Dermis microvascular lymphatic vessel endothelial cell (primary cell): ENCODE measurements at regions not wholly inside any gene's neighbourhood (a gene's known extent, or its start where the extent isn't known, plus 50 kb on each side); places are given as distances from the start of the nearest gene placed in this dataset.

Source experiments
- DNase-seq, 2 donors: peaks; one replicate each; pipeline versions ENCODE4 v3.0.0 to v3.0.0-alpha.2; 2010; ENCODE audit warnings: low read depth in 2 of 2

DNA sequence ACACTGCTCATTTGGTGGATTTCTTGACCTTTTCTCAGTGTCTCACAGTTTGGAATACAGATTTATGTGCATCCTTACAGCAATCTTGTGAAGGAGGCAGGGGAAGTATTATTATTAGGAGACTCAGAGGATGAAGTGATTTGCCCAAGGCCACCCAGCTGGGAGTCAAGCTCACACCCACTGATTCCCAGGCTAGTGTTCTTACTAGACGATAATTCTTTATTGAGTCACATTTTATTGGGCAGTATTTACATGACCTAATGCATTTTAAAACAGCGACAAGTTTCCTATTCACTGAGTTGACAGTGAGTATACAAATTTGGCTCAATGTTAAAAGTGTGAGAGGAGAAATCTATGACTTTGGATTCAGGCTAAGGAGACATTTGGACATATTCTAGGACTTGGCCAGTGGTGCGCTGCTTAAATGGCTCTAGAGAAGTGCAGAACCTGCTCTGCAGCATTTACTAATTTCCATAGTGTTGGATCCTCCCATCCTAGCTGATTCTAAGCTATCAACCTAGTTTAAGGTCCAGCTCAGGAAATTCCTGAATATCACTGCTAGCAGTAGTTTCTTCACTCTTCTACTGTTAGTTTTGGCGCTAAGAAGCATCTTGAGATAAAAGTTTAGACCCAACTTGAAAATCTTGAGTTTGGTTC lies 199.3 kb downstream of the MTX2 start:
- no peak for DNase-seq

DNA sequence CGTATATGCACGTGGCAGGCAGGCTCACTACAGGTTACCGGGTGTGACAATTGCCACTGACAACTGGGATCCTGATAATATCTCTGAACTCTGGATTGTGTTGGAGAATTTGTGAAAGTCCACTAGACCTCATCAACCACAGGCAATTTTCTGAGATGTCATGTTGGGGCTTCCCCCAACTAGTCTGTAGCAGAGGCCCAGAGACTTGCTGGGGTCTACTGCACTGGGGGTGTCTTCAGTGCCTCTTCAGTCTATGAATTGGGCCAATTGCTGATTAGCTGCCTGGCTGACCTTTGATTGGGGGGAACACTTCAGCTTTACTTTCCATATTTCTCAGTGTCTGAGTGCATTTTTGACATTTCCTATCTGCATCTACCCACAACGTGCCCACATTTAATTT lies 201.5 kb downstream of the MTX2 start:
- no peak for DNase-seq

DNA sequence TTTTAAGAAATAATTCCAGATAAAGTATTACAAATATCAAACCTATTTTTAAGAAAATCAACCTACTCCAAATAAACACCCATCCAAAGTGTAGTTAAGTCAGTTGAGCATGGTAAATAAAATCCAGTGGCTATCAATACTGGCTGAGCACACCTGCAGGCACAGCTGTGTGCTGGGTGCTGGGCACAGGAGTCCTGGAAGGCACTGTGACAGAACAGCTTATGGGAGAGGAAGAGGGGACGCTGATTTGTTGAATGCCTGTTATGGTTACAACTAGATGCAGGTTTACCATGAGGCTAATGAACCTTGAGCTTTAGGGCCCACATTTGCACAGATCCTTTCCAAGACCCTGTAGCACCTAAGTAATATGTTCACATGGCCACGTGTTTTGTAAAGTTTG lies 202.7 kb downstream of the MTX2 start:
- DNase-seq, result no peak

DNA sequence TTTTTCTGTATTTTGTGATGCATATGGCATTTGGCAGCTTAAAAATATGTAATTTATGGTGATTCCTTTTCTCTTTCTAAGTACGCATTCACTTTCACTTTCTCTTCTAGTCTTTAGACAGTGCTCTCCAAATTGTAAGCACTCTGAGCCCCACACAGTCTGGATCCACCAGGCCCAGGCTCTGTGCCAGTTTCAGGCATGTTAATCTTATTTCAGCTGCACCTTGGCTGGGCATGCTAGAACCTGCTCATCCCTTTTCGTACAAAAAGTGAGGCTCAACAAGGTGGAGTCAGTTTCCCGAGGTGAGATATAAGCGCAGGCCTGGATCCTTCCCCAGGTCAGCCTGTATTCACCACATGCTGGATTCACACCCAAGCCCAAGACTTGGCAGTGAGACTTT lies 203.9 kb downstream of the MTX2 start:
- peak; percentile 35 to 44 for DNase-seq

DNA sequence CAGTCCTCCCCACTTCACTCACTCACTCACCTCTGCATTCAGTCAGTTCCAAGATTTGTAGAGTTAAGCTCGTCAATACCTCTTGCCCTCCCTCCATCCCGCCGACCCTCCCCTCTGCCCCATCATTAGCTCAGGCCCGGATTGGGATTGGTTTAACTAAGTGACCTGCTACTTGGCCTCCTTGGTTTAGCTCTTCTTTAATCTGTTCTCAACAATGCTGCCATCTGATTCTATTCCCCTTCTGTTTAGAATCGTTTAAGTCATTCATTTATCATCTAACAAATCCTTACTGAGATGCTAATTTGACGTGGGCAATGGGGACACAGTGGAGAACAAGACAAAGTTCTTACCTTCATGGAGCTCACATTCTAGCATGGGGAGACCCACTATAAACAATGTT lies 204.6 kb downstream of the MTX2 start:
- no peak for DNase-seq

DNA sequence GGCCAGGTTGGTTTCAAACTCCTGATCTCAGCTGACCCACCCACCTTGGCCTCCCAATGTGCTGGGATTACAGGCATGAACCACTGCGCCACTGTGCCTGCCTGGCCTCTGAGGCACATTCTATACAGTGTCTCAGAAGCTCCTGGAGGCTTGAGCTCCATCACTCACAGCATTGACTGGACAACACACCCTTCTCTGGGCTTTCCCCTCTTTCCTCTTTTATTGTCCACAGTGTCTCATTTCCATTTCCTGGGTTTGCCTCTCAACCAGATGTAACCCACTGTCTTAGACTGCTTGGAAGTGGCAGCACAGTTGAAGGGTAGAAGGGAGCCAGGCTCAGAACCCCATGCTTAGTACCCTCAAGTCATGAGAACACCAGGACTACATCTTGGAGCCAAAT lies 208.1 kb downstream of the MTX2 start:
- DNase-seq, result no peak

DNA sequence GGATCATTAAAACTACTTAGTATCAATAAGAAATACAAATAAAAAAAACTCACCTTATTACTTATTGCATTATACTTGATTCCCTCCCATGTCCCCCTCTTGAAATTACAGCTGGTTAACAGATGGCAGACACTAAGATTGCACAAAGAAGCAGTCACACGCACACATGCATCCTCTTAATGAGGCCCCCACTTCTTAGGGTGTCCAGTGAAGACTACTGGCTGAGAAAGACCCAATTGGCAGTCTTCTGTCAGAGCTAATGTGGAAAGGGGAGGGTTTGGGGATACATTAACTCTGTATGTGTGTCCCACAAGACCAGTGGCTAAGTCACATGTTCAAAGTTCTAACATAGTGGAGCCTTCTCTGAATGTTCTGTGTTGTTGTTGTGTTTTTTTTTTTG lies 210.7 kb downstream of the MTX2 start:
- DNase-seq, result no peak

DNA sequence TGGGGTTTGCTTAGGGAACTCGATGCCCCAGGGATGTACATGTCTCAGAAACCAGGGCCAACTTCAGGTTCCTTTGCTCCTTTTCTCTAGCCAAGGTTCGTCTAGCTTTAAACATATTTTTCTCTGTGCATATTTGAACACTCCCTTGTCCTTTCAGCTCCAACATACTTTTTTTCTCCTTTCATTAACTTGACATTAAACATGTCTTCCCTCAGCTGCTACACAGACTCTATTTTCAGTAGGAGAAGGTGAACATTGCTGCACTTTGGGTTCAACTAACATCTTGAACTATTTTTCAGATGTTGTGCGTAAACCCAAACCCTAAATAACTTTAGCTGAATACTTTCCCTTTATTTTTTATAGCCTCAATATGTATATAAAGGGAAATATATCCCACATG lies 212.9 kb downstream of the MTX2 start:
- no peak for DNase-seq

DNA sequence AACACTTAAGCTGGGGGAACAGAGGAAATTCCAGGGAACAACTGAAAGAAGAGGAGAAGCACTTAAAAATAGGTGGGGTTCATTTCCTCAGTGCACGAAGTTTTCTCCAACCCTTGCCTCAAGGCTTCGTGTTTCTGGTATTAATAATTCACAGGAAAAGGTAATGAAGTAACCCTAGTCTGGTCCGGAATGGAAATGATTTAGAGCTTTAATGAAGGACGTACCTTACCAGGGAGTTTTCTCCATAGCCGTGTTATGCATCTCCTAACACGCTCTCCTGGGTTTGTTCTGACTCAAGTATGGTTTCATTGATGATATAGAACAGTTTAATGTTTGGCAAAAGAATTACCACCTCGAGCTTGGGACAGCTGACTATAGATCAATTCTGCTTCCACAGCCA lies 214.2 kb downstream of the MTX2 start:
- no peak for DNase-seq

DNA sequence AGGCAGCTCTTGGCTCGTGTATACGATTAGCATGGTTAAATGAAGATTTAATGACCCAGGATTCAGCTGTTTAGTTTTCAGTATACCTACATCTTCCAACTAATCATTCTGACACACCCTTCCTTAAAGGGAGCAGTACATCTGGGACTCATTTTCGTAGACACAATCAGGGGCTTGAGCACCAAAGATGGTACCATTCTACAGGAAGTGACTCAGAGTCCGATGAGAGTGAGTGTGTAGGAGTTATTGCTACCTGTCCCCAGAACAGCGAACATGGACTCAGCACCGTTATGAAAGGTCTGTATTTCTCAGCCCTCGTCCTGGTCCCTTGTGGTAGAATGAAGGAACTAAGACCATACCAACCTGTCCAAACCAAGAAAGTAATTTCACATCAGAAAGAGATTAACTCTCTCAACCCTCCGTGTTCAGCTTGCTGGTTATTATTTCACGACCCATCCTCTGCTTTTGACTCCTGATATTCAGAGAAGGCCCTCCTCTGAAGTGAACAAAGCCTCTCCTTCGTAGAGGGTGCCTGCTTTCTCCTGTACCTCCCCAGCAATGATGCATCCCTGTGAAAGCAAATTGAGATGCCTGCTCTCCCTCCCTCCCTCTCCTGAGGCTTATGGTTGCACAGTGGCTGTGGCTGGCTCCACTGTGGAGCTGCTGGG lies 214.8 kb downstream of the MTX2 start:
- DNase-seq, result peak in 1 of 2 donors; percentile 9

DNA sequence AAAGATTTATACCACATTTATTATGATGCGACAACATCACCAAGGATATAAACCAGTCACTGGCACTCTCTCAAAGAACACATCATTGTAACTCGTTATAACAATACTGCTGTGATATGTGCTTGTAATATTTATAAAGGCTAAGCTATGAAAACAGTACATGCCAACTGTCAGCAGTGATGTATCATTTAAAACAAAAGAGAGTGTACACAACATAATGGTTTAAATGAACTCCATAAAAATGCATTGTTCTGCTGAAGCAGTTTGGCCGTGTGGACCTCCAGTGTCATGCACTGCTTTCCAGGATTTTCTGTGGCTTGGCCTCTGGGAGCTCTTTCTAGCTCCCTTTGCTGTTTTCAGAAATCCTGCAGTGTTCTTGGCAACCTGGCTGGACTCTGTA lies 215.6 kb downstream of the MTX2 start:
- DNase-seq, result peak; percentile 47 to 81

DNA sequence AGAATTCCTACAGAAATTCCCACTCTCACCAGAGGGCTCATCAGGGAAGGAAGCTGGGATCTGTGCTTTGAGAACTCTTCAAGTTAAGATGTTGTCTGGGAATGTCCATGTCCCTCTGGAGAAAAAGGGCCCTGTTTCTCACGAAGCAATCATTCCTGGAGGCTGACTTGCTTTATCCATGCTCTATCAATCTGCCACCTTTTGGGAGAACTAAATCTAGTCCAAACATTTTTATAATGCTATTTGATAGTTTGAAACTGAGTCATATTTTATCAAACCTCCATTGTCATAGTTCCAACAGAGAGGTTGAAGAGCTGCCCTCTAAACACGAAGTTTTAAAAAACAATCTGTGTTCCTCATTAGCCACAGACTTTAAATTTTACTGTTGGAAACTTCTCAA lies 219.2 kb downstream of the MTX2 start:
- no peak for DNase-seq

DNA sequence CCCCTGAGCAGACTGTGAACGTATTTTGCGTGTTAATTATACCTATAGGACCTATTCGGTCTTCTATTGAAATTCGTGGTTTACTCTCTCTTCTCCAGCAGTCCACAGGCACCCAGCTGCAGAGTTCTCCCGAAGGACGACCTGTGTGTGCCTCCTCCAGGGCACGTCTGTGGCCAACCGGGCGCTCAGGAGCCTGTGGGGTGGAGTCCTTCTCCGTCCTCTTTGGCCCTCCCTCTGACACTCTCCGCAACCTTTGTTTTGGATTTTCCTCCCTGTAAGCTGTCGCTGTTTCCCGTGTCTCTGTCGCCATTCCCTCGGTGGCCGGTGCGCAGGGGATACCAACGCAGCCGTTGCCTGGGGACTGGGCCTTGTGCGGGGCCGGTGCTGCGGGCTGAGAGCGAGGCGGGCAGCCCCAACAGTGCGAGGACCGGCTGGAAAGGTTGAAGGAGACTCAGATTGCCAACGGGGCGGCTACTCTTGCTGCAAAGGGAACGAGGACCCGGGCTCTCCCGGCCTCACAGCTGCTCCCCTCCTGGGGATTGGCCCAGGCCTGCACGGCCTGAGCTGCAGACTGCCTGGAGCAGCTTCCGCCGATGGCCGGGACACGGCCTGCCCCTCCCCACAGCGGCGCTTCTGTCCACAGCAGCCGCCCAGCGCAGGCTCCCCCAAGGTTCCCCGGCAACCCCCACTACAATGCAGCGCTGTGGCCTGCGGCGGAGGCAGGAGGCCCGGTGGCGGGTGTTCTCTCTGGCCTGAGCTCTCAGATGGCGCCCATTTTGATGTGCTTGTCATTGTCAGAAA lies 221.0 kb downstream of the MTX2 start:
- DNase-seq, result no peak

DNA sequence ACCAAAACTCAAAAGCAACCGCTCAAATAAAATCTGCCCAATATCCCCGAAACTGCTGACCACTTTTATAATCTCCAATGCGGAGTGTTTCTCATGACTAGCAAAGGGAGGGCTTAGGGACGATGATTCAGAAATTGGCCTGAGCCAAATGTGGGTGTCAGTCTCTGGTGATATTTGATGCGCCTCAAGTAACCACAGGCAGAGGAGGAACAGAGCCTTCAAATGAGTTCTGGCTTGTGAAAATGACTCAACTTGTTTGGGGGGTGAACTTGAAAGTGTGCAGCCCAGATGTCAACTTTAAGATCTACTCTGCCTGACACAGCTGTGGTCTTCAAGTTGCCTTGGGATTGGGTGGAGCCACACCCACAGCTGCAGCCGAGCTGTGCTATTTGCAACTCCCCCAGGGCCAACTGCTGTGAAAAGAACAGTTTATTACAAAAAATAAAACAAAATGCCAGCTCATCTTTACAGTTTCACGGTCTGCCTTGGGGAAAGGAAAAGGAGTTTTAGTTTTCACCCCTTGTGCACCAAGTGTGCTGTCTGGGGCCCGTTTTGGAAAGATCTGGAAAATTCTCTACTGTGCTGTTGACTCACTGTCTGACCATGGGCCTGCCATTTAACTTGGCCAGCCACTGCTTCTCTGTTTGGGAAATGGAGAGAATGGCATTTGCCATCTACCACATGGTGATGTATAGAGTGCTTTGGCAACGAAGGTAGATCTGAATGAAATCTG lies 222.1 kb downstream of the MTX2 start:
- DNase-seq, result no peak

DNA sequence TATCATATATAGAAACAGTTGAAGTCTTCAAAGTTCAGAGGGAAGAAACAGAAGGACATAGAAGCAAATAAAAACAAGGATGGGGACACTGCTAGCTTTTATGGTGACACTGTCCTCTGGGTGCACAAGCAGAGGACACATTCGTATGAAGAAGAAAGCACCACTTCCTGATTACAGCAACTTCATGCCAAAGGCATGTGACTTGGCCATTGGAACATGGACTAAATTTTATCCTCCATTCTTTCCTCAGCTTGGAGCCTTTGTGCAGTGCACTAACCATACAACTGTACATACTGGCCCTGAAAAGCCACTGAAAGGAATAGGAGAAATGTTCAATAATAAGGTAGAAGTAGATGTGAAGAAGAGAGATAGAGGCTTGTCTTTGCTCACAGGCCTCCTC lies 223.3 kb downstream of the MTX2 start:
- no peak for DNase-seq

DNA sequence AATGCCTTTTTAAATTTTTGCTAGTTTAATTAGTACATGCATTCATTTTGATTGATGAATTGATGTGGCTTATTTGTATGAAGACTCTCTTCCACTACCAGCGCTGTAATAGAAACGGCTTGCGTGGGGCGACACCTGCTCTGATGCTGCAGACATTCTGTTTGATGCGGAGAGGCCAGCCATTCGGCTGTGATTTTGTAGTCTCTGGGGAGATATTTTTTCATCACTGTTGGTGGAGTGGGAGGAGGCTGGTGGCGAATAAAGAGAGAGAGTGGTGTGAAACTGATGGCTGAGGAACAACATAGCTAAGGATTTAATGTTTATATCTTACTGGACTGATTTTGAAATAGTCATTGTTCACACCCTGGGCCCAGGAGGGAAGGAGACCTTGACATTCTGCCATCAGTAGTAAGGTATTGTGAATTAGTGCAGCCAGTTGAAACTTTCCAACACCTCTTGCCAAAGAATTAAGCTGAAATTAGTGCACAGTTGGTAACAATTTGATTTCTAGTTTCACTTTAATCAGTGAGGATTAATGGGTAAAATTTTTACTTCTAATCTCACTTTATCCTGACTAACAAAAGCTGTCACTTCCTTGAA lies 224.1 kb downstream of the MTX2 start:
- no peak for DNase-seq

DNA sequence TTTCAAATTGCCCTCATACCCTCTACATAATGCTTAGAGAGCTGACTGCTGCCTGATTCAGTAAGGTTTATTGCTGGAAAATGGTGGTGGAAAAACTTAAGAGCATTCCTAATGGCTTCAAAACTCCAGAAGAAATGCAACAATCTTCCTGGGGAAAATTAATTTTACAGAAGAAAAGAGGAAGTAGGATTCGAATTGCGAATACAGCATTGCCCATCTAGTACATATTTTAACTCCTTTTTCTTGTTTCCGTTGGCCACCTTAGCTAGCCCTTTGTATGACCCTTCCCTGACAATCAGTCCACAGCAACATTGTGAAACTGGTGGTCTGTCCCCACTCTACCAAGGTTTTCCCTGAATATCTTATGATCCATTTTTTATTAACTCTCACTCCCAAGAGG lies 224.7 kb downstream of the MTX2 start:
- DNase-seq, result no peak

DNA sequence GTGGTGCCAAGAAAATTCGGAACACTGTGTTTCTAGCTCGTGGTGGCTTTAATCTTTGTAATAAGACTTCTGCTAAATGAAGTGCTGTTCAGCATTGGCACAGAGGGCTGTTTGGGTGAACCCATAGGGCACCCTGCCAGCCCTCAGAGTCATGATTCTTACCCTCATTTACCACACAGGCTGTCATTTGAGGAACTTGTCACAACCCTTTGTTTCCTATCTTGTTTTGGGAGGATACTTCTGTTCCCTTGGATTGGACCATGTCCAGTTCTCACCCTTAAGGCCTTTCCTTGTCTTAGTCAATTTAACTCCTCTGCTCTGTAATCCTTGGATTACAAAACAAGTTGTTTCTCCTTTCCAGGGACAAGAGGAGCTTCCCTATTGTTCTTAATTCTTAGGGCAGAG lies 225.7 kb downstream of the MTX2 start:
- no peak for DNase-seq

DNA sequence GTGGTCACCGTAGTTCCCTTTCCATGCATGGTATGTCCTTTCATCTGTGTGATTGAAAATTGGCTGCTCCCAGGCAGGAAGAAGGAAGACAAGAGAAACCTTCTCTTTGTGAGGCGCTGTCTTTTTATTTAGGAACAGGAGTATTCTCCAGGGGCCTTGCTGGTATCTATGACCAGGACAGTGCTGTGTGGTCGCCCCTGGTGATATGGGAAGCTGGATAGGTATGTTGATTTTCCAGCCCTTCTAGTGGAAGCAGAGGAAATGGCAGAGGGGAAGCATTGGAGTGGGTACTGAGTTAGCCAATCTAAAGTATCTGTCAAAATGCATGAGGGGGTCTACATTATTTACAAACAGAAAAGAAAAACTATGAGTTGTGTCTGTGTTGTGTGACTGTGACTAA lies 226.6 kb downstream of the MTX2 start:
- no peak for DNase-seq

DNA sequence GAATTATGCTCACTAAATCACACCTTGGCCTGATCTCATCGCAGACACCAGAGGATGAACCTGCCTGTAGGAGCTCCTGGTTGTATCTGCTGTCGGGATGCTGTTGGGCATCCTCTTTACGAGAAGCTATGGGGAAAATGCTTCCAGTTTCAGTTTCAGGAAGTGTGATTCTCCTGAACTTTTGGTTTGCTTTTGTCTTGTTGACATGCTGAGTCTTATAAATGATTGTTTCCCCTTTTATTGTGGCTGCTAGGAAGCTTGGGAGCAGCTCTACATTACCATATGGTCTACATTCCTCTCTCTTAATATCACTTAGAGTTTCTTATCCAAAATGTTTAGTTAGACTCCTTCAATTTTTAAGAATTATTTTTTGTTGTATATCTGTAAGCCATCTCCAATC lies 227.5 kb downstream of the MTX2 start:
- no peak for DNase-seq

DNA sequence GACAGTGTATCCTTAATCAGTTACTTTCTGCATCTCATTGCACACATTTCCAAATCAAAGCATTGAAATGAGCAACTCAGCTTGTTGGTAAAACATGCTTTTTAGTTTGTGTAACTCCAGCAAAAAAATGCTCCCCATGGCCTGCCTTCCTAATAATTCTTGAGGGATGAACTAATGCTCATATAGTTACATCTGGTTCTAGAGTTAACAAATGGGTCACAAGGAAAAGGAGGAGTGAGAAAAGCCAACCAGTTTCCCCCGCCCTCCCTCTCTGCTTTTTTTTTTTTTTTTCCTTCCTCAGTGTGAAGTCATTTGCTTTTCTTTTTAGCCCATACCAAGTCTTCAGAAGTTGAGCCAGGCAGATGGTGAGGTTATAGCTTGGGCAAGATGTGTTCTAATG lies 231.7 kb downstream of the MTX2 start:
- DNase-seq, result no peak

DNA sequence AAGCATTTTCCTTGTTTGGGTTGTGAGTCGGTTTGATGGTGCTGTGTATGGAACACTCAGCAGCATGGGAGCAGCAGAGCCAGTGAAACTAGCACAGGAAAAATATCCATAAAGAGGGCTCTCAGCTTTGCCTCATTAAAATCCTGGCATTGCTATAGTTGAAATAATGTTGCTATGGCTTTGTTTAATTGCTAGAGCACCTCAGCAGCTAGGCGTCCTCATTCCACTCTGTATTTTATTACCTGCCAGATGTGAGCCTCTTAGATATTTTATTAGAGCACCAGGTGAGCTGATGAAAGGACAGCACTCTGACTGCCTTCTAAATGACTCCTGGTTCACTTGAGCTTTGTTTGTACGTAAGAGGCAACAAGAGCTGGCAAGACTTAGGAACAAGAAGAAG lies 232.4 kb downstream of the MTX2 start:
- no peak for DNase-seq
